ENCODE measurements at regions not wholly inside any gene's neighbourhood (a gene's known extent, or its start where the extent isn't known, plus 50 kb on each side); places are given as distances from the start of the nearest gene placed in this dataset.

DNA sequence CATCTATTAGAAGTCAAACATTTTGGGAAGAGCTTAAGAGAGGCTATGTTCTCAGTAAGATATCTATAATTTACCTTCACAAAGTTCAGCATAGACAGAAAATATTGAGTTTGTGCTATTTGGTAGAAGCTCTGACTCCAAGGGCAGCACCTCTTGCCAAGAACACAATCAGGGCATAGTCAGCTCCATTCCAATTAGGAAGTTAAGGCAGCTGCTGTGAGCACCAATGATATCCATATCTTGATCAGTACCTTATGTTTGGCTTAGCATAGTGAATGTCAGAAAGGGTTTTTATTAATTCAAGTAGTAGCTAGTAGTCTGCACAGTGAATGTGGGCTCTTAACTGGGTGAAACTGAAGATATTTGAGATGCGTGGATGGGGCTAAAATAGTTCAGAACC lies 86.4 kb upstream of the SPRED2 start:
- TF ChIP-seq CTCF (conservative IDR thresholded peaks at IDR 0.05) (no peak), ZFX (IDR thresholded peaks at IDR 0.05) (no peak)

Measured in C4-2B (cell line).